NOMO-1 treated with dmso at 0.1 percent for 144 hours (cell line): ENCODE measurements at regions not wholly inside any gene's neighbourhood (a gene's known extent, or its start where the extent isn't known, plus 50 kb on each side); places are given as distances from the start of the nearest gene placed in this dataset.

Experiments used
- DNase-seq: peaks from one replicate; lab custom pipeline; 2025; ENCODE audit not compliant: unreplicated experiment; lab: John Stamatoyannopoulos, UW

DNA sequence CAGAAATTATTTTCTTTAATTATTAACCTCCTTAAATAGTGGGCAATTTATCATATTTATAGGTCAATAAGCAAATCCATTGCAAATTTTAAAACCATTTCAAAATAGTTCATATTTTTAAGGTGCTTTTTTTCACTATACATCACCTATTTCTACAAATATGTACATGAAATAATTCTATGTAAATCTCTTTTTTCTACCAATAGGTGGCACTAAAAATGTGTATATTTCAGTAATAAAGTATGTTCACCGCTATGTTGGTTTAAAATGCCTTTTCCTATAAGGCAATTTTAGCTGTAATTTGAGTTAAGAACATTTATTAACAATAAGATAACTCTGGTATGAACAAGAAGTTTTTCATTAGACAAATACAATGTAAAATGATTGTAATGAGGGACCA is 672.2 kb downstream of the KCTD8 start:
- DNase-seq: no peak

DNA sequence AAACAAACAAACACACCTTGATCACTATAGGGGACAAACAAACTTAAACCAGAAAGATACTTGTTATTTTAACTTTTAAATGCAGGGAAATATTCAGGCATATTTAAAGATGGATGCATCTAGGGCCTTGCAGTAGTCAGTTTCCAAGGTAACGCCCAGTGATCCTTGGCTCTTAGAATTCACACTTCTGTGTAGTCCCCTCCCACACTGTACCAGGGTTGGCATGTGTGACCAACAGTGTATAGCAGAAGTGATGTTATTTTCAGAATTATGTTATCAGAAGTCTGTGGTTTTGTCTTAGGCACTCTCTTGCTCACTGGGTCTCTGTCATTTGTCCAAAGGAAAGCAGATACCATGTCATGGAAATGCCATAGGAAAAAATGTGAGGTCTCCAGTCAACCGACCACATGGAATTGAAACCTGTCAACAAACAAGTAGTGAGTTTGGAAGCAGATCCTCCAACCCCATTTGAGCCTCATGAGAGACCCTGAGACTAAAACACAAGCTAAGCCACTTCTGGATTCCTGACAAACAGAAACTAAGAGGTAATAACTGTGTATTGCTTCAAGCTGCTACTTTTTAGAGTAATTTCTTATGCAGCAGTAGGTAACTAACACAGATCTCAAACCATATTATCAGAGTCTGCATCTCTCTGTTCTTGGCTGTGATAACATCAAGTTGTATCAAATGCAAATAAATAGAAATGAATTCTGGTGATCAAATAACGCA is 670.3 kb downstream of the KCTD8 start:
- DNase-seq: no peak

DNA sequence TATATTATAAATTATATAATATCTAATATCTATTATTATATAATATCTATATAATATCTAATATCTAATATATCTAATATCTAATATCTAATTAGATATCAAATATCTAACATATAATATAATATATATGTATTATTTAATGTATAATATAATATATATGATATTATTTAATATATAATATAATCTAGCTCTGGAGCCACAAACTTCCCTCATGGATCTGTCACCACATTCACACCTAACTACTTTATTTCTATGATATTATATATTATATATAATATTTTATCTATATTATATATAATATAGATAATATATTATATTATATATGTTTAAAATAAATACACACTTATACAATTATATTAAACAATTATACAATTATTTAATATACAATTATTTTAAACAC is 667.5 kb downstream of the KCTD8 start:
- DNase-seq: no peak

DNA sequence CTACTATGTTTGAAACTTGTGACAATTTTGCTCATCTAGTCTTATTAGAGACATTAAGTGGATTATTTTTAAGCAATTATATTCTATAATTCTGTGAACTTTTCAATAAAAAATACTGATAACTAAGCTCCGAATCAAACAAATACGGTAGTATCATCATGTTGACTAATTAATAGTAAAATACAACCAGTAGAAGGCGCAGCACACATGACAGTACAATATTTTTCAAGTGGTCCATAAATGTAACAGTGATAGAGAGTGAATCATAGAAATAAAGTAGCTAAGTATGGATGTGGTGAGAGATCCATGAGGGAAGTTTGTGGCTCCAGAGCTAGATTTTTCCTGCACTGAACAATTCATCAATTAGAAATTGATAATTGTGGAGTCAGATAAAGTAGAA is 666.2 kb downstream of the KCTD8 start:
- DNase-seq: no peak

DNA sequence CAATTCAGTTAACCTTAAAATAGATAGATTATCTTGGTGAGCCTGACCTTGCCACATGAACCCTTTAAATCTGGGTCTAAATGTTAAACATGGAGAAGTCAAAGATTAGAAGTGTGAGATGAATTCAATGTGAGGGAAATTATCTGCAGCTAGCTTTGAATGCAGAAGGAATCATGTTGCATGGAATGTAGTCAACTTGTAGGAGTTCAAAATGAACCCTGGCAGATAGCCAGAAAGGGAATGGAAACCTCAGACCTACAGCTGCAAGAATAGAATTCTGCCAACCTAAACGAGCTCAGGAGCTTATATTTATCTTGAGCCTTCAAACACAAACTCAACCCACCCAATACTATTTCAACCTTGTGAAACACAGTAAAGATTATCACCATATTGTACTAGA is 632.5 kb downstream of the KCTD8 start:
- no peak for DNase-seq

DNA sequence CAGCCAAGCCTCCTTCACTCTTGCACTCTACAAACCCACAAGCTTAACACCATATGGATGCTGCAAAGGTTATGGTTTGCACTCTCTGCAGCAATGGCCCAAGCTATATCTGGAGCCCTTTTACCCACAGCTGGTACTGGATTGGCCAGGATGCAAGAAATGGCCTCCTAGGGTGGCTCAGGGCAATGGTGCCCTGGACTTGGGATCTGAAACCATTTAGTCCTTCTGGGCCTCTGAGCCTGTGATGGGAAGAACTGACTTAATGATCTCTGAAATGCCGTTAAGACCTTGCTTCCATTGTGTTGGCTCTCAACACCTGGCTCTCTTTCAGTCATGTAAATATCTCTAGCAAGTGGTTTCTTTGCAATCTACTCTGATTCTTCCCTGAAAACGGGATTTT is 626.0 kb downstream of the KCTD8 start:
- DNase-seq: no peak

DNA sequence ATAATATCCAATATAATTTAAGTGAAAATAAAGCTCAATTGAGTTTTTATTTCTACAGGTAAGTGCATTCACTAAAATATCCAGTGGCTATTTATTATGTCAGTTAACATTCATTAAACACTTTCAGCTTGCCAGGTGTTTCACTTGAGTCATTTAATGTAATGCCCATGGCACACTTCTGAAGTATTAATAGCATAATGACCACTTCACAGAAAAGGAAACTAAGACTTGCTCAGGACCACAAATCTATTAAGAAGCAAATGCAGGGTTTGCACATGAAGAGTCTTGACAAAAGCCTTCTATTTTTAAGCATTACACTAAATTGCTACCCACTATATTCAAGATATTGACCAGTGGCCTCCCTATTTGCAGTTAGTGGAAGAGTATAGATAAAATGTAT is 612.7 kb downstream of the KCTD8 start:
- DNase-seq: no peak

DNA sequence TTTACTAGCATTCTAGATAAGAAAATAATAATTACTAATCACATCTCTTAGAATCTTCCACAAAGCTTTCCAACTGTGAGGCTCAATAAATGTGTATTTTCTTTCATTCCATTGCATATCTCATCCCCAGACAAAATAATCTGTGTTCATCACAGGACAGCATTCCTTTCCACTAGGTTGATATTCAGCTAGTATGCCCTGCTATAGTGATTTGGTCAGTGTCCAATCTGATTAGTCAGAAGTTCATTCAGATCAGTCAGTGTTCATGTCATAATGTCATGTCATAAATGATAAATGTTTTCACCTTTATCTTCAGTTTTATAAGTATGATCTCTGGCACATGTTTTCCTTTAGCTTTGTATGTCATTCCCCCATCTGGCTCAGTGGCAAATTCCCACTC is 611.4 kb downstream of the KCTD8 start:
- no peak for DNase-seq

DNA sequence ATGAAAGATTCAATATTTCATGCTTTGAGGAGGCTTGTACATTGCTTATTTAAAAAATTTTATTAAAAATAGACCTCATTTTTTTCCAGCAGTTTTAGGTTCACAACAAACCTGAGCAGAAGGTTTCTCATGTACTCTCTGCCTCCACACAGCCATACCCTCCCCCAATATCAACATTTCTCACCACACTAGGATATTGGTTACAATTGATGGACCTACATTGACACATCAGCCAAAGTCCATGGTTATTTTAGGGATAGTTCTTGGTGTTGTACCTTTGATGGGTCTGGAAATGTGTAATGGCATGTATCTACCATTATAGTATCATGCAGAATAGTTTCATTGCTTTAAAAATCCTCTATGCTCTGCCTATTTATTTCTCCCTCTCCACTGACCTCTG is 611.0 kb downstream of the KCTD8 start:
- no peak for DNase-seq

DNA sequence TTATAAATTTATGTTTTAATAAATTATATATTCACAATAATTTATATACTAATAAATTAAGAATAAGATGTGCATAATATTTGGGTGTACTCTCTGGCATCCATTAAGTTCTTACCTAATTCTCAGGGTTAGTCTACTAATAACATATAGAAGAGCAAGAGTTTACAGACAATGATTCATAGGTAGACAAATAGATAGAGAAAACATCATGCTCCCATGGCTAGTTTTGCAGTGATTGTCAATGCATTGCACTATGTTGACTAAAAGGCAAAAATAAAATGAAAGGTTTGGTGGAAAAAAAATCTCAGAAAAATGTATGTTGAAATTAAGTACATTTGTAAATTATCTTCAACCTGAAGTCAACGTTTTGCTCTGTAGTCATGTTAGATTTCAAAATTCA is 606.0 kb downstream of the KCTD8 start:
- DNase-seq: no peak

DNA sequence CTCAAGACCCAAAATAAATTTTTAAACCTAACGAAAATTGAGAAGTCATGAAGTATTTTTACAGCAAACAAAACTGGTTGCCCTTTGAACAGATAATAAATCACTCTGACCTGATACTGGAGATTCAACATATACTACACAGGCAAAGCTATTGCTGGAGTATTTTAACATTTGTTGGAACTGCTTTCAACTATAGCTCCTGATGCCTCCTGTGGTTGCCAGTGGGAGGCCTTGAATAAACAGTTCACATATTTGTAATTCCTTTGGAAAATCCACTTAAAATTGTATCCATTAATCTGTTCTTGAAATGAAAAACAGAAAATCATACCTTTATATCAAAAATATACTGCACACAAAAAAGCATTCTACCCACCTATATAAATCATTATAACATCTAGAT is 605.1 kb downstream of the KCTD8 start:
- DNase-seq: no peak

DNA sequence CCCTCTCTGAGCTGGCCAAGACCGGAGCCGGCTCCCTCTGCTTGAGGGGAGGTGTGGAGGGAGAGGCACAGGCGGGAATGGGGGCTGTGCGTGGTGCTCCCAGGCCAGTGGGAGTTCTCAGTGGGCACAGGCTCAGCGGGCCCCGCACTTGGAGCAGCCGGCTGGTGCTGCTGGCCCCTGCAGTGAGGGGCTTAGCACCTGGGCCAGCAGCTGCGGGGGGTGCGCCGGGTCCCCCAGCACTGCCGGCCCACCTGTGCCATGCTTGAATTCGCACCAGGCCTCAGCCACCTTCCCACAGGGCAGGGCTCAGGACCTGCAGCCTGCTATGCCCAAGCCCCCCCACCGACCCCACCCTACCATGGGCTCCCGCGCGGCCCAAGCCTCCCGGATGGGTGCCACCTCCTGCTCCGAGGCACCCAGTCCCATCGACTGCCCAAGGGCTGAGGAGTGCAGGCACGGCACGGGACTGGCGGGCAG is 602.5 kb downstream of the KCTD8 start:
- DNase-seq: no peak

DNA sequence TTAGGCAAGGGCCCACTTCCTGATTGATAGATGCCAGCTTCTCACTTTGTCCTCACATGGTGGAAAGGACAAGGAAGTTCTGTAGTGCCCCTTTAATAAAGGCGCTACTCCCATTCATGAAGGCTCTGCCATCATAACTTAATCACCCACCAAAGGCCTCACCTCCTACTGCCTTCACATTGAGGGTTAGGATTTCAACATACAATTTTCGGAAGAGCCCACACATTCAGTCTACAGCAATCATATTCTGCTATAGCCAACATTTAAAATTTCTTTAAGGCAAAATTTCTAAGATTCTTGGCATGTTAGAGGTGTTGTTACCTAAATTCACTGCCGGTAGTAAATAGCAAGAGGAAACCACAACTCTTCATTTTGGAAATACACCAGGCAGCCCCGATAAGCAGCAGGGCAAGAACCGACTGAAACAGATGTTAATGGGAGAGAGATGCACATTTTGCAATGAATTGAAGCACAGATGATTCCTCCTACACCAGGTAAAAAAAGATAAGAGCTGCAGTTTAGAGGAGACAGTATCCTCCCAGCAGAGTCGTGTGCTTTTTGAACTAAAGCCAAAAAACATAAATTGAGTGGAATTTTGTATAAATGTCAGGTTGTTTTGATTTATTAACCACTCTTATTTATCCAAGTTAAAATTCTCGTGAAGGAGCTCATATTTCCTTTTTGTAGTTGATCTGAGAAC is 594.9 kb downstream of the KCTD8 start:
- DNase-seq: no peak

DNA sequence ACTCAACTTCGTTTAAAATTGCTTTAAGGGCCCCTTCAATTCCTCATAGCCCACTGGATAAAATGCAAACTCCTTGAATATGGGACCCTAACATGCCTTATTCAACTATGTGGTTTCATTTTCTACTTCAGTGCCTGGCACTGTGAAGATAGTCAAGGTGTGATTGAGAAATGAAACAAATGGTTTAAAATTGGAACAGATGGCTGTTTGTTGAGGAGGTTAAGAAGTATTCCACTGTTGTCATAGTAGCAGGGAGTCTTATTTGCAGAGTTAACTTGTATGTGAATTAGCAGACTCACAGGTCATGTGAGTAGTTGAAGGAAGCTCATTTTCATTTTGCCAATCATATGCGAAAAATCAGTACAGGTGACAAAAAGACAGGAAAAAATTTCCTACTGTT is 593.3 kb downstream of the KCTD8 start:
- DNase-seq: no peak

DNA sequence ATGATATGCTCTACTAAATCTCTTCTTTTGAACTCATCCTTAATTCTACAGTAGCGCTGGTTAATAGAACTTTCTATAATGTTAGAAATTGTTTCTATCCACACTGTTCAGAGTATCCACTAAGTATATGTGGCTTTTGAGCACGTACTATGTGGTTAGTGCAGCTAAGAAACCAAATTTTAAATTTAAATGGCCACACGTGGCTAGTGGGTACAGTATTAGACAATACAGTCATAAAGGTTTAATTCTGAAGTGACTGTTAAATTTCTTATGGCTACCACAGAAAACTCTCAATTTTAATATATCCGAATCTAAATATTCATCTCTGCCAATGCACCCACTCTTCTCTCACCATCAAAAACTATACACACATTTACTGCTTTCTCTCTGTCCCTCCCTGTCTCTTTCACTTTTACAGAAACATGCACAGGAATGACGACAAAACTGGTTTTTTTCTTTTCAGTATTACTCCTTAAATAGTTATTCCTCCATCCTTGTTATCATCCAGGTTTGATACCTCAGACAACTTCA is 583.9 kb downstream of the KCTD8 start:
- DNase-seq: no peak

DNA sequence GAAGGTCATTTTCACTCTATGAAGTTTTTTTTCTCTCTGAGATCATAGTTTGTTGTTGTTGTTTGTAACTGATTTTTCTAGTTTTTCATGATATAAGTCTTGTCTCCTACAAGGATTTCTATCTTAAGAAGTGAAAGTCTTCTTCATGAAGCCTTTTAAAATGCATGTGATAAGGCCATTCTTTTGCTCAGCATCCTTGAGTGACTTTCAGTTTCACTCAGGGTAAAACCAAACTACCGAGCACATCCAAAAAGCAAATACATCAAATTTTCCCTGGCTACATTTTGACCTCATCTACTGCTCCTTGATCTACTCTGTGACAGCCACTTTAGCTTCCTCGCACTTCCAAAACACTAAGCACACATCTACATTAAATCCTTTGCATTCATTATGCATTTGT is 580.7 kb downstream of the KCTD8 start:
- DNase-seq: no peak

DNA sequence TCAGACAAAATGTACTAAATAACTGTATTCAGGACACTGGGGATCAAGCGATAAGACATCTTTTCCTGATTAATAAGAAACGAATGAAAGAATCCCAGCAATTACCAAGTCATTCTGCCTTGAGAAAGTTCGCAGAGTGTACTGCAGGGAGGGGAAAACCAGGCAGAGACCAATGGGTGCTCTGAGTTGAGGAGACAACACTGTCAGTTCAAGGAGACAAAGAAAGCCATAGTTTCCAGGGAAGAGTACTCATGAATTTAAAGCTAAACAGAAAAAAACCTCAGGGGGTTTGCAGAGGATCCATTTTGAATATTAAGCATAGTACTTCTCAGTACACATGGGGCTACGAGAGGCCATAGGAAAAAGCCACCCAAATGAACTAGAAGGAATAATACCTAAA is 573.0 kb downstream of the KCTD8 start:
- no peak for DNase-seq

DNA sequence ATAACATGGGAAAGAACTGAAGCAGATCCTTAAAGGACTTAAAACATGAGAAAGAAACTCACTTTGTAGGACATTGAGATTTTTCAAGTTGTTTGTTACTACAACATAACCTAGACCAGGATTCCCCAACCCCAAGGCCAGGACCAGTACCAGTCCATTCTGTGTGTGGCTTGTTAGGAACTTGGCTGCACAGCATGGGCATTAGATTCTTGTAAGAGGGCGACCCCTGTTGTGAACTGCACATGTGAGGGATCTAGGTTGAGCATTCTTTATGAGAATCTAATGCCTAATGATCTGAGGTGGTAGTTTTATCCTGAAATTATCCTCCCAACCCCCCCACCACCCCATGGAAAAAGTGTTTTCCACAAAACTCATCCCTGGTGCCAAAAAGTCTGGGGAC is 566.1 kb downstream of the KCTD8 start:
- DNase-seq: no peak

DNA sequence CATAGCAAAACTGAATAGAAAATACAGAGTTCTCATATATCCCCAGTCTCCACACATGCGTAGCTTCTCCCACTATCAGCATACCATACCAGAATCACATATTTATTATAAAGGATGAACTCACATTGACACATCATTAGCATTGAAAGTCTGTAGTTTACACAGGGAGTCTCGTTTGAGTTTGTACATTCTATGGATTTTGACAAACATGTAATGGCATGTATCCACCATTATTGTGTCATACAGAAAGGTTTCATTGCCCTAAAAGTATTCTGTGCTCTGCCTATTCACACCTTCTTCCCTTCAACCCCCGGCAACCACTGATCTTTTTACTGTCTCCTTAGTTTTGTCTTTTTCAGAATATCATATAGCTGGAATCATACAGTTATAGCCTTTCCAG is 562.4 kb downstream of the KCTD8 start:
- no peak for DNase-seq

DNA sequence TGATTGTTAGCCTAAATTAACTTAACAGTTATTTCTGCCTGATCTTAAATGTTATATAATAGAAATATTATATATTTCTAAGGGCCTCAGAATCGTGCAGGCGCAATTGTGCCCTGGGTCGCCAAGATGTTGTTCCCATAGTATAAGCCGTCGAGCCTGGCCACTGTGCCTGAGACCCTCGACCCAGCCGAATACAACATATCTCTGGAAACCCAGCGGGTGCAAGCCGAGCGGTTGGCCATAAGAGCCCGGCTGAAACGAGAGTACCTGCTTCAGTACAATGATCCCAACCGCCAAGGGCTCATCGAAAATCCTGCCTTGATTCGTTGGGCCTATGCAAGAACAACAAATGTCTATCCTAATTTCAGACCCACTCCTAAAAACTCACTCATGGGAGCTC is 549.8 kb downstream of the KCTD8 start:
- no peak for DNase-seq

DNA sequence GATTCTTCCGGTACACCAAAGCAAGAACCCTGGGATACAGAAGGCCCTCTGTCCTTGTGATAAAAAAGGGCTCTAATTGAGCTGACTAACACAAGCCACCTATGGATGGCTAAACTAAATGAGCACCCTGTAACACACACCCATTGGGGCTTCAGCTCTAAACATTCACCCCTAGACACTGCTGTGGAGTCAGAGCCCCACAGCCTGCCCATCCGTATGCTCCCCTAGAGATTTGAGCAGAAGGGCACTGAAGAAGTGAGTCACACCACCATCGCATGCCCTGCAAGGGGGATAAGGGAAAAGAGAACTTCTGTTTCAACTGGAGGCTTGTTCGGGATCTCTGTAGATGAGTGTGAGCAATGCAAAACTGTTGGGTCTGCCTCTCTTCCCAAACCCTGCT is 545.2 kb downstream of the KCTD8 start:
- DNase-seq: no peak

DNA sequence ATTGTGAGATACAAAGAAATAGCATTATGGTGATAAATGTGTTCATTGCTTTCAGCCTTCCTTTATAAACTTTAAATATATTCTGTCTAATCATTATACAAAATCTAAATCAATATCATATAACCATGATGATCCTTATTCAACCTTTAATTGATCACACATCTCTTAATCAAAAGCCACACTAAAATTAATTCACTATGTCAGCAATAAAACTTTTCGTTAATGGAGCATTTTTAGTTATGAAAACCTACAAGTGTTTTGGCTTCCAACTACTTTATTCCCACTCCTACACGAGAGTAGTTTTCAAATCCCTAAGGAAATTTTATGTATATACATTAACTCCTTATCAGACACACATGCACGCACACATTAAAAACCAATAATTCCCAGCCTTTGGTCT is 530.2 kb downstream of the KCTD8 start:
- DNase-seq: no peak

DNA sequence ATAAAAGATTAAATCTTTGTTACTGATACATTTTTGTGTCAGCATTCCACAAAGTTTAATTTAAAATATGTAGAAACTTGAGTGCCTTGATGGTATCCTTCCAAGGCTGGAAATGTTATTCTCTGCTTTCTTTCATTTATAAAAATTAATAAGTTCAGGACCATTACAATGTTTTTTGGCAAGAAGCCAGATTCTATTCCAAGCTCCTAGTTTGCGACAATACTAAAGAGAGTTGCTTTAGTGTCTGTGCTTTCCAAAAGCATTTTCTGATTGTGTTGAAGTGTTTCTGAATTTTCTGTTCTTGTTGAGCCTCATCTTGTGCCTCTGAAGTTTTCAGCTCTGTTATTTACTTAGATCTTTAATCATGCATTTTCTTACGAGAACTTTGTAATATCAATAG is 516.2 kb downstream of the KCTD8 start:
- DNase-seq: no peak
